ENCODE measurements at regions not wholly inside any gene's neighbourhood (a gene's known extent, or its start where the extent isn't known, plus 50 kb on each side); places are given as distances from the start of the nearest gene placed in this dataset.

- TF ChIP-seq CTCF (conservative IDR thresholded peaks at IDR 0.05), result no peak
- no peak for TF ChIP-seq ZFX (IDR thresholded peaks at IDR 0.05)
Measured at GRCh38 chr6:56849896-56850295, 105.0 kb upstream of the BEND6 start.
